GM19395 (cell line): ENCODE measurements at regions not wholly inside any gene's neighbourhood (a gene's known extent, or its start where the extent isn't known, plus 50 kb on each side); places are given as distances from the start of the nearest gene placed in this dataset.
"Not testable (repeated sequence)": the region's sequence is repeated elsewhere in the genome, so short reads cannot be mapped to it uniquely, and the experiment has no call there.

Experiments
- ATAC-seq: cut with Tn5 transposase; IDR thresholded peaks from one replicate; pipeline ENCODE4 v1.9.1; 2021; ENCODE audit warnings: mild to moderate bottlenecking, moderate library complexity; ENCODE audit not compliant: unreplicated experiment

DNA sequence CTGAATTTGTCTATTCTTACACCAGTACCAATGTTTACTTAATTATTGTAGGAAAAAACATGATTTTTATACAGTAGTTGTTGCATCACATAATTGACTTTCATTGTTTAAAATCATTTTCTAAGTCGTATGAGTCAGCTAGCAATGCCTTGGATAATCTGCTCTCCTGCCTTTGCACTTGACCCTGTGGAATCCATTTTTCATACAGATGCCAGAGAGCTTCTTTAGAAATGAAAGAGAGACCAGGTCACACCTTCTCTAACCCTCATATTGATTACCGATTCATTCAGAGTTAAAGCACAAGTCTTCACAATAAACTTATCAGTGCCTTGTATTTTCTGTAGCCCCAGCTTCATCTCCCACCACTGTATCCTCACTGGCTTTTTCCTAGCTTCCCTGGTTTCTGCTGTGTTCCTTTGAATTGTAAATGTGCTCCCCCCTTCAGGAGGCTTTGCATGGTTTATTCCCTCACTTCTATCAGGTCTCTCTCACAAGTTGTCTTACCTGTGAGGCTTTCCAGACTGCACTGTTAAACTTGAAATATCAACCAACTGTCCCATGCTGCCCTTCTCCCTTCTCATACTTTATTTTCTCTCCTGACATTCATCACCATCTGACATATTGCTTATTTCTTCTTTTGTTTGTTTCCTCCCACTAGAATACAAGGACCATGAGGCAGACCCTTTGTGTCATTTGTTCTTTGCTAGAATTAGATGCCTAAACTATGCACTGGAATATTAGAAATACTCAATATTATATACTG lies 662.0 kb upstream of the GBE1 start:
- no peak for ATAC-seq

DNA sequence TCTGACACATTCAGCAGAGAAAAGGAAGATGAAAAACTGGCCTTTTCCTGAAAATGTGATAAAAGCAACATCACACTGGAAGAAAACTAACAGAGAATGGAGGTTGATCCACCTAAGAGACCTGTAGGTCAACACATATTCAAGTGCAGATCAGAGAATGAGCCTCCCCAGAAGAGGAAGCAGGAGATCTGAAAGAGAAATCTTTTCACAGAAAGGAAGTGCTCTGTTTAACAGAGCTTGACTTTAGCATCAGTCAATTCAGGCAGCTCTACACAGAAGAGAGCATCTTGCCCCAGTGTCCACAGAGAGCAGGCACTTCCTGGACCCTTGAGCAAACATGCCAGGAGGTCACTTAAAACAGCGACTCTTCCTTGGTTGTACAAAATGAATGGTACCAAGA lies 655.4 kb upstream of the GBE1 start:
- ATAC-seq = no peak

DNA sequence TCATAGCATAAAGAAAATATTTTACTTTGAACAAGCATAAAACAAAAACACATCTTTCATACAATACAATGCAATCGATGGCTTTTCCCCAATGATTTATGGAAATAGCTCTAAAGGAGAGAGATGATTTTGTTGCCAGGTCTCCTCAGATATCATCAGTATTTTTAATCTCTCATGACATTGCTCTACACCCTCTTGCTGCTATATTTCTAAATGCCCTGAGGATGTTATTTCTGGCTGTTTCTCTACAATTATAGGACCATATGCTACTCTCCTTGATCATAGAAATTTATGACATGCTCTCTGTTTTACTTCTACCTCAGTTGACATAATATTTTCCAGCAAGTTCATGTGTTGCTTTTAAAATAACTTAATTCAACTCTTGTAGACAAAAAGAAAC lies 654.9 kb upstream of the GBE1 start:
- no peak for ATAC-seq

DNA sequence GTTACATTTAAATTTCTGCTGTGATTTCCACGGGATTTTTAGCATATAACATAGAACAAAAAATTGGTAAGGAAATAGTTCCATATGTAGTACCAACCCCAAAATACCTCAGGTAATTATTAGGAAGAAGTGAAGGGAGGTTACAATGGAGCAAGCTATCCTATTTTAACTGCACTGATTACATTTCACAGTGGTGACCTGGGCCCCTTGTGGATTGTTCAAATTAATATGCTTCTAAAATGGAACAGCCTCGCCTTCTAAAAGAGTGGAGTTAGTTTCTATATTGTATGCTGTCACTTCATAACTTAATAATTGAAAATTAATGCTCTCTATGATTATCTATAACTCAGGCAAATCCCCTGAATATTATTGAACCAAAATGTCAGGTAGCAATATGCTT lies 651.7 kb upstream of the GBE1 start:
- ATAC-seq = no peak

DNA sequence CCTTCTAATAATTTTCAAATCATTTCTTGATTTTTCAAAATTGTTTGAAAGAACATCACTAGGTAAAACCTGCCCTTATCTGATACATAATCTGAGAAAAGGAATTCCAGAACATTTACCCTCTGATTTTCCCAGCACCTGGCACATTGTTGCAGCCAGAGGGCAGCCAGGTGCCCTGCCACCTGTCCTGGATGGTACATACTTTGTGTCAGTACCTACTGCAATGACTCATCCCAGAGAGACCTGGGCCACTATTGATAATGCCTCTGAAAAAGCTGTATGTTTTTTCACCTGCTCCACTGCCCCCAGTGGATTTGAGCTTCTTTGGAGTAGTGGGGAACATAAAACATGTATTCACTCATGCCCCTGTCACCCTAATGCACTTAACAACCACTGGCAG lies 648.9 kb upstream of the GBE1 start:
- ATAC-seq = no peak

DNA sequence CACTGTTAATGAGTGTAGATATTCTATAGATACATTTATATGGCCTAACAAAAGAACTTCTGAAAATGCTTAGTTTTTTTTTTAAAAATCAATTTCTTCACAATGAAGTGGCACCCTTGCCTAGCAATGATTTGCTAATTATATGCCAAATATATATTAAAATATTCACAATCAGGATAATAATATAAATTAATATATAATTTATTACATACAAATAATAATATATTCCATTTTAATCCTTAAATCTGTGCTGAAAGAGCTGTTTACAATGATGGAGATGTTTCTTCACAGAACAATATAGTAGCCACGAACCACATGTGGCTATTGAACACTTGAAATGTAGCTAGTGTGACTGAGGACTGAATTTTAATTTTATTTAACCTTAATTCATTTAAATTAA lies 648.4 kb upstream of the GBE1 start:
- no peak for ATAC-seq

DNA sequence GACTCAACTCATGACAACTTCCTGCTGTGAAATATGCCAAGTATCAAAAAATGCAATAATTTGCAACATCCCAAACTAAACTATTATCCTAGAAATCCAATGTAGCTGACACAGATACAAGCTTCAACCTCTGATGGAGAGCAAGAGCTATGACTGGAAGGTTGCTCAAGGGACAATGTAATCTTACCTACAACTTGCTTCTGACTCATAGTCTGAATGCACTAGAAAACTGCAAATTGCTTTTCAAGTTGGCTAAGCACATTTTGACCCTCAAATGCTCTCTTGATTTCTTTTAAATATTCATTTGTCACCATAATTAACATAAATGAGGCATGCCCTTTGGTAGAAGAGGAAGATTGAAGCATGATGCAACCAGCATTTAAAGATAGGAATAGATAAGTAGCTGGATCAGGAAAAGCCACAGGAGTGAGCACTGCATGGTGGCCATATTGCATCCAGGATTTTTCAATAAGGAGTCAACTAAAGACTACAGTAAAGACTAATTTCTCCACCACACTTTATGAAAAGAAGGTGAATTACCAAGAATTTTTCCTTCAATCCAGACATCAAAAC lies 630.8 kb upstream of the GBE1 start:
- ATAC-seq = no peak

DNA sequence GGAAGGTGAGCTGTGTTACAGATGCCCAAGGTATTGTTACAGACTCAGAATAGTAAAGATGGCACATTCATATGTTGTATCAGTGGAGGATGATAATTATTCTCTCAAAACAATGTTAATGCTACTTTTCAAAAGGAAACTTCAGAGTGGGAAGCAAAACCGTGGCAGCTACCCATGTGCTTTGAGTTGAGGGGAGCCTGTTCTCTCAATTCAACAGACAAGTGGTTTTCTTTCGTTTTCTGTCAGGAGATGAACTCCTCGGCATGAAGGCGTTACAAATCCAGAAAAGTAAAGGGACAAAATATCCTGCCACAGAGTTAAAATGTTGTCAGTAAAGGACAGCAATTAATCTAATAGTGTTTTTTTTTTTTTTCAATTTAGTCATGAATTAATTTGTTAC lies 629.4 kb upstream of the GBE1 start:
- ATAC-seq = no peak

DNA sequence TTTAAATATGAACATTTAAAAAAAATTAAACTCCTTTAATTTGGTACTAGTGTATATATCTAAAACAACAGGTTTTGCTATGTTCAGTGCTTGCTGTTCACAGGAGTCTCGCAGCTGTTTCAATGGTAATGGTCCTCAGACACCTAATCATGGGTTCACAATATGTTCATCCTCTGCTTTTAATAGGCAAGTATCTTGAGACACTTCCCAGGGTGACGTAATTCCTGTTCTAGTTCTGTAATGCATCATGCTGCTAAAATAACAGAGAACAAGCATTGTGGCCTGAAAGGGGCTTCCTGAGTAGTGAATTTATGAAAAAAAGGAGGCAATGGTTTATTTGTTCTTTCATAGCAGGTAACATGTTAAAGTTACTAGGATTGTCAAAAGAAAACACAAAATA lies 625.2 kb upstream of the GBE1 start:
- no peak for ATAC-seq

DNA sequence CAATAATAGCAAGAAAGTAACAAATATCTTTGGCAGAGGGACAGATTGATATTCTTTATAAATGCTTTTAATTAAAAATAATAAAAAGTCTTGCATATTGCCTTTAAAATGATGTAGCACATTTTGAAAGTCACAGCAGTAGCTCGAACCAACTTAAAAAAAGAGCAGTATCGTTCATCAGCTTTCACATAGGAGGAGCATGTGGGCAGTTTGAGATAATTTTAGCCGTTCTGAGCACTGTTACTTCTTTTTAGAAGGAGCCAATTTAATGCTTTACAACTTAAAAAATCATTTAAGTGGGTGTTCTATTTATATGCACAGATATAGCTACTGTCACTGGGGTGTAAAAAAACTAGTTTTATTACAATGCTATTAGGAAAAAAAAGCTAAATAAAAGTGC lies 622.7 kb upstream of the GBE1 start:
- ATAC-seq = no peak

DNA sequence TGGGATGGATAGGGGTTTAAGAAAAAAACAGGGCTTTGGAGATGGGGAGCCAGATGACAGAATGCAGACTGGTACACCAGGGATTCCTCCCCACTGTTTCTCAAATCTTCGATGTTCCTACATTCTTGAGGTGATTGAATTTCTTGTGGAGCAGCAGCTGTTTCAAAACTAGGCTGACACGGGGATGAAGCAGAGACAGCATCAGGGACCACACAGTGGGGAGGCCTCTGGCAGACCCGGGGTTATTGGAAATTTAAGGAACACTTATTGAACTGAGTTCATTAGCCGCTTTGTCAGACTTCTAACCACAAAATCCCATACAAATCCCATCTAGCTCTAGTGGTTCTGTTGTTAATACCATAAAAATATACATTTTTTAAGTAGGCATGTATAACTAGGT lies 621.4 kb upstream of the GBE1 start:
- no peak for ATAC-seq

DNA sequence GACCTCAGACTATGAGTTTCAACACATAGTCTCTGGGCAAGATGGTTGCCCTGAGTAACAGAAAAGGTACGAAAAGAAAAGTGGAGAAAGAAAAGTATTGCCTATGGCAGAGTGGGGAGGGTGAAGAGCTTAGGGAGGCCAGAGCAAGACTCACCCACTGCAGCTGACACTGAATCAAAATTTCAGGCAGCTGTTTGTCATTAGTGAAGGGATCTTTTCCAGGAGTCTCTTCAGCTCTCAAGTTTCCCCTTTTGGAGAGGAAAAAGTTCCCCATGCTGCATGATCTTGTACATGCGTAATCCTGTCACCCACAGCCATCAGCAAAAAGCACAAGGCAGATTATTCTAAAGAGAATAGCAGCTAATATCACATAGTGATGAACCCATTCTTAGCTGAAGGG lies 616.9 kb upstream of the GBE1 start:
- no peak for ATAC-seq

DNA sequence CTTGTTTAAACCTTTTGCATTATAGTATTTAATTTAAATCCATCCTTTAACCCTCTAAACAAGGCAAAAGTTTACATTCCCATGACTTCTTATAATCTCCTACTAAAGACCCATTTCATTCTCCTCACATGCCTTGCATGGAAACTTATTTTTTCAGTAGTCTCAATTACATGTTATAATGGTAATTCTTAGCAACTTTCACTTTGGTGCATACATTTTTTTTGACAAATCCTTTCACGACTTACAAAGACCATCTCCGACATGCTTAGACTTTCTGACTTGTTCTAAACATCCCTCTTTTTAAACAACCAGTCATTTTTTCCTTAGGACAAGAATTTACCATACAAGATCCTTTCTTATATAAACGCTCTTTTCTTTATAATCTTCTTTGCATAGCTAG lies 615.4 kb upstream of the GBE1 start:
- ATAC-seq = no peak

DNA sequence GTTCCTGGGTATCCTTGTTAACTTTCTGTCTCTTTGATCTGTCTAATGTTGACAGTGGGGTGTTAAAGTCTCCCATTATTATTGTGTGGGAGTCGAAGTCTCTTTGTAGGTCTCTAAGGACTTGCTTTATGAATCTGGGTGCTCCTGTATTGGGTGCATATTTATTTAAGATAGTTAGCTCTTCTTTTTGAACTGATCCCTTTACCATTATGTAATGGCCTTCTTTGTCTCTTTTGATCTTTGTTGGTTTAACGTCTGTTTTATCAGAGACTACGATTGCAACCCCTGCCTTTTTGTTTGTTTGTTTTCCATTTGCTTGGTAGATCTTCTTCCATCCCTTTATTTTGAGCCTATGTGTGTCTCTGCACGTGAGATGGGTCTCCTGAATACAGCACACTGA lies 612.4 kb upstream of the GBE1 start:
- ATAC-seq = not testable (repeated sequence)

DNA sequence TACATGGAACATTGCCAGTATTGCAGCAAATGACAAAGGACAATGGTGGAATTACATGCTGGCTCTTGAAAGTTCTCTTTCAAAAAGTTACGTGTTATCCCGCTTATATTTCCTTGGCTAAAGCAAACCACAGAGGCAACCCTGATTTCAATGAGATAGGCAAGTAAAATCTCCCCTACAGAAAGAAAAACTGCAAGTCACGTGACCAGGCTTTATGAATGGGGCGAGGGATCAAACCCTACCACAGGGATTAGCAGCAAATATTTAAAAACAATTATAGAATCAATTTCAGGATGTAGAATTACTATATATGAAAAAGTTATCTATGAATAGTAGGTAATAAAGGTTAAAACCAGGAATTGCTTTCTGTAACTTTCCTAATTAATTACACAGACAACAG lies 603.4 kb upstream of the GBE1 start:
- ATAC-seq = no peak

DNA sequence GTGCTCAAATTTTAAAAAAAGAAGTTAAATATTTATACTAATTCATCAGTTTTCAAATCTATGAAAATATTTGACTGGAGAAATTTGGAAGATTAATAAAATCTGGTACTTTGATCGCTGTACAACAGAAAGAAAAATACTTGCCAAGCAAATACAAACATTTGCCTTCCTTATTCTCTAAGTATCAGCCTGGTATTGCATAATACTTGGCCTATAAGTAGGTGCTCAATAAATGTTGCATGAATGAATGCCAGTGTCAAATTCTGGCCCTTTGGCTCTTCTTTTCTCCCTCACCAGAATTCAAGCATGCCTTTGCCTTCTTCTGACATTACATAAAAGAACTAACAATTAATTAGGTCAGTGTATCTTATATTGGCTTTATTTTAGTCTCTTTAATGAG lies 601.7 kb upstream of the GBE1 start:
- ATAC-seq = no peak

DNA sequence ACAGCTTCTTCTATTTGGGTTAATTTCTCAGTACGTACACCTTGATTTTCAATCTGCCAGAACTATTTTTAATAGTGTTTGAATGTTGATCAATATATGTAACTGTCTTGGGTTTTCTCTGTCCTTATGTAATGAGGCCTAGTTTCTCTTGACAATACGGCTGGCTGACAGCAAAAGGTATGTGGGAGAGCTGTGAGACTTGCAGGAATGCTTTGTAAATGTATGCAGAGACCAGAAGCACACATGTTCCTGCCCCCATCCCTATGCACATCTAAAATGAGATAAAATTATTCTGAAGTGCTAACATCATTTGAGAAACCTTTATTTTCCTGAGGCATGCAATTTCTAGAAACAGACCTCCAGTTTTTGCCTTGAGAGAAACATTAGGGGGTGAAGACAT lies 593.8 kb upstream of the GBE1 start:
- ATAC-seq = no peak

DNA sequence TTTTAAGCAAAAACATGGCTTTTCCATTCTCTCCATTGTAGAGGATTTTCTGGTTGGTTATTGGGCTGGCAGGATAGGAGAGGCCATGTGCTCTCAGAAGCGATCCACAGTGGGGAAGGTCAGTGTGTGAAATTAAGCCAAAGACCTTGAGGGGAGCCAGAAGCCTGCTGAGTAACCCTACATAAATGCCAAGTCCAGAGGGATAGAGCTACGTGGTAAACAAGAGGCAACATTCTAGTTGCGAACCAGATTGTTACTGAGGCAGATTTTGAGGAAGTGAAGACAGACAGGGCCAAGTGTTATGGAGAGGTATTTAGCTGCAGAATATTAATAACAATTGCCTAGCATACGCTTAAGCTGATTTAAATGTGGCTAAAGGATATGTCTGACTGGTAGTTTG lies 592.8 kb upstream of the GBE1 start:
- ATAC-seq = no peak

DNA sequence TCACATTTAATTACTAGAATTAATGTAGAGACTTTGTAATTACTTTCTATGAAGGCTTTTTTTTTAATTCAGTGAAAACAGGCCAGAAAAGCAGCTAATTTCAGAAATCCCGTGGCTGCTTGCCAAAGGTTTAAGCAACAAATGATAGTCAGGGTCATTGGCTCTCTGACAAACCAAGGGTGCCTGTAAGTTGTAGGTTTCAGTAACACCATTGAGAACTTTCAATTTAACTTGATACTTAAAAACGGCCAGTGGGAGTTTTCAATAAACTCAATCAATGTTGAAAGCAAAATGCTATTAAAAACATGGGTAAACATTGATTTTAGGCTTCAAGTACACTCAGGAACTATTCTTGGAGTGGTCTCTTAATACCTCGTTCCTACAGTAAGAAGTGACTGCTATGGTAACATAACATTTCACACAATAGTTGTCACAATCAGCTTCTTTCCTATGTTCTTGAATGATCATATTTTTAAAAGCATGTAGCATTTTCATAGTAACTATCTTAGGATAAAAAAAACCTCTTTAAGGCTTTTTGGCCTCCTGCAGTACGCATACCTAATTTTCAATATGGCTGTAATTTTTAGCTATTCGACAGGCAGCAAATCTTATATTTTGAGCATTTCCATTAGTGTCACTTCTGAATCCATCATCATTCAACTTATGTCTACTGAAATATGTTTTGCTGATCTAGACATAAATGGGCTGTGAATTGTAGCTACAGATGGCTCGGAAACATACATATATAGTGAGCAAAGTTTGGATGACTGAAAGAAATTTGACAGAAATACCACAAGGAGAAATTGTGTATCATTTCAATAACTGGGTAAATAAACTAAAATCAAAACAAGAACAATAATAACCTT lies 592.1 kb upstream of the GBE1 start:
- ATAC-seq = no peak

DNA sequence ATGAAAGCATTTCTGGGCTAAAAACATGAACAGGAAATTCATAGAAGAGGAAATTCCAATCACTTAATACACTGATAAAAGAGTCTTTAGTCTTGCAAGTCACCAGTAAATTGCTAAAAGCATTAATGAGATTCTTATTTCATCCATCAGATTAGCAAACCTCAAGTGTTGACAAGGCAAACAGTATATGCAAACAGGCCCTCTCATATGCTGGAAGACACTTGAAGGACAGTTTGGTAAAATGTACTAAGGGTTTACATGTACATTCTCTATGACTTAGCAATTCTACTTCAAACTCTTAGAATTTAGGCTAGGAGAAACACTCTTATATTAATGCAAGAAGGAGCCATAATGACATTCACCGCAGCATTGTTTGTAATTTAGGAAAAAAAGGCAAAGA lies 586.1 kb upstream of the GBE1 start:
- ATAC-seq = no peak

DNA sequence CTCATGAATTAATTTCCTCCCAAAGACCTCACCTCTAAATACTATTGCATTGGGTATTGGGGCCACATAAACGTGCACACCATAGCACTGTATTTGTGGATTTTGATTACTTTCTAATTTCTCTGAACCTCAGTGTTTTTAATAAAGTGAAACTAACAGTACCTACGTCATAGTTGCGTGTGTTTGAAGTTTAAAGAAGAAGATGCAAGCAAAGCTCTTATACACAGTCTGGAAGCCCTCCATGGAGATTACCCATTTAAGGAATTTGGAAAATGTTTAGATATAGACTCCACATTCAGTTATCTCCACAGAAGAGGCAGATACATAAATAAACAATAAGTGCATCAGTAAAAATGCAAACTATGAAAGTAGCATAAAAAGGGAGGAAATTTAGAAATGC lies 581.1 kb upstream of the GBE1 start:
- ATAC-seq = no peak

DNA sequence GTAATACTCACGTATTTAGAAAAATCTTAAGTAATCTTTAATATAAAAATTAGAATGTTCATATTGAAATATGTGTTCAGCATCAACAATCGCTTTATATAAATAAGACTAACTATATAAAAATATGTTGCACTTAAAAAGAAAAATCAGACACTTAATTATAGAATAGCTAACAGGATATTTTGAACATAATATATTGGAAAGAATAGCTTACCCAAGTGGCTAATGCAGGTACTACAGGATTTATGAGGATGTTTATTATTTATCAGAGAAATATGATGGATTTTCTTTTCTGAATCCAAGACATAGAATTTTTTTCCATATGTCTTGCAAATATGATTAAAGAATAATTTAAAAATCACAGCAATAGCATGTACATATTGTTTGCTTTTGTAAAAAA lies 567.9 kb upstream of the GBE1 start:
- no peak for ATAC-seq
